Neural crest cell (in vitro differentiated cells): ENCODE measurements at regions not wholly inside any gene's neighbourhood (a gene's known extent, or its start where the extent isn't known, plus 50 kb on each side); places are given as distances from the start of the nearest gene placed in this dataset.
A peak's percentile ranks its signal among the peaks of the same experiment; 100 is the strongest.

Source experiments
- DNase-seq: peaks from one replicate; pipeline ENCODE4 v3.0.0; 2021; ENCODE audit warnings: low read depth, mixed read lengths, low spot score
- H3K27ac Mint-ChIP-seq: one replicate; pipeline ENCODE4 v1.8.0; 2021; ENCODE audit warnings: mild to moderate bottlenecking, mixed read lengths; ENCODE audit not compliant: unreplicated experiment
- H3K27me3 Mint-ChIP-seq: 2 replicates; pipeline ENCODE4 v1.8.0; 2021; ENCODE audit warnings: low read depth, mild to moderate bottlenecking, mixed read lengths
- H3K36me3 Mint-ChIP-seq: 2 replicates; pipeline ENCODE4 v1.8.0; 2021; ENCODE audit warnings: low read depth, mild to moderate bottlenecking, mixed read lengths
- H3K4me1 Mint-ChIP-seq: 2 replicates; pipeline ENCODE4 v1.8.0; 2021; ENCODE audit warnings: mixed read lengths
- H3K4me3 Mint-ChIP-seq: one replicate; pipeline ENCODE4 v1.8.0; 2021; ENCODE audit warnings: mild to moderate bottlenecking, mixed read lengths
- H3K9me3 Mint-ChIP-seq: 2 replicates; pipeline ENCODE4 v1.8.0; 2021; ENCODE audit warnings: mixed read lengths
- CTCF ChIP-seq: fragments of 200-600 bp; sonication (generic); conservative IDR thresholded peaks from 2 replicates; pipeline ENCODE4 v1.5.0; 2021; ENCODE audit warnings: antibody characterized with exemption, mild to moderate bottlenecking

GRCh38 chr3:182243625-182244024, 531.9 kb downstream of the SOX2 start:
- no peaks in the 10 kb centered on the region for H3K27me3 Mint-ChIP-seq
- peak overlapping the region; percentile 57 for H3K27ac Mint-ChIP-seq
- peaks cover 50% of the 10 kb centered on the region for H3K4me1 Mint-ChIP-seq
- no peaks in the 10 kb centered on the region for H3K36me3 Mint-ChIP-seq
- peak overlapping the region; percentile 54 for H3K4me3 Mint-ChIP-seq
- no peak for DNase-seq
- TF ChIP-seq CTCF = no peak
- H3K9me3 Mint-ChIP-seq = peaks cover 7% of the 10 kb centered on the region

- Mint-ChIP-seq H3K27ac (no peak overlapping the region), H3K36me3 (no peaks in the 10 kb centered on the region), H3K4me1 (peaks cover 44% of the 10 kb centered on the region), H3K4me3 (peak overlapping the region; percentile 18), H3K27me3 (no peaks in the 10 kb centered on the region), H3K9me3 (peaks cover 7% of the 10 kb centered on the region)
- TF ChIP-seq CTCF = no peak
- peak; percentile 26 for DNase-seq
These were observed 532.7 kb downstream of the SOX2 start for GRCh38 chr3:182244222-182244971.

GRCh38 chr3:182245059-182245458, 533.3 kb downstream of the SOX2 start:
- no peak for DNase-seq
- H3K4me3 Mint-ChIP-seq = no peak overlapping the region

GRCh38 chr3:182246870-182247269, 535.1 kb downstream of the SOX2 start:
- no peaks in the 10 kb centered on the region for H3K36me3 Mint-ChIP-seq
- H3K27ac Mint-ChIP-seq = no peak overlapping the region
- peaks cover 38% of the 10 kb centered on the region for H3K4me1 Mint-ChIP-seq
- peaks cover 7% of the 10 kb centered on the region for H3K9me3 Mint-ChIP-seq
- DNase-seq = no peak
- no peak overlapping the region for H3K4me3 Mint-ChIP-seq
- H3K27me3 Mint-ChIP-seq = no peaks in the 10 kb centered on the region
- no peak for TF ChIP-seq CTCF

More at GRCh38 chr3:182245059-182245458, 533.3 kb downstream of the SOX2 start:
- no peaks in the 10 kb centered on the region for H3K27me3 Mint-ChIP-seq
- H3K27ac Mint-ChIP-seq = no peak overlapping the region
- peaks cover 38% of the 10 kb centered on the region for H3K4me1 Mint-ChIP-seq
- peaks cover 7% of the 10 kb centered on the region for H3K9me3 Mint-ChIP-seq
- no peak for TF ChIP-seq CTCF
- no peaks in the 10 kb centered on the region for H3K36me3 Mint-ChIP-seq

GRCh38 chr3:182248349-182248880, 536.7 kb downstream of the SOX2 start:
- Mint-ChIP-seq H3K4me1 (peaks cover 46% of the 10 kb centered on the region), H3K27me3 (no peaks in the 10 kb centered on the region), H3K36me3 (no peaks in the 10 kb centered on the region), H3K9me3 (peaks cover 7% of the 10 kb centered on the region), H3K27ac (no peak overlapping the region), H3K4me3 (no peak overlapping the region)
- TF ChIP-seq CTCF = peak; percentile 19
- DNase-seq = no peak
